ENCODE measurements at regions not wholly inside any gene's neighbourhood (a gene's known extent, or its start where the extent isn't known, plus 50 kb on each side); places are given as distances from the start of the nearest gene placed in this dataset.

- TF ChIP-seq, protein P1, sequence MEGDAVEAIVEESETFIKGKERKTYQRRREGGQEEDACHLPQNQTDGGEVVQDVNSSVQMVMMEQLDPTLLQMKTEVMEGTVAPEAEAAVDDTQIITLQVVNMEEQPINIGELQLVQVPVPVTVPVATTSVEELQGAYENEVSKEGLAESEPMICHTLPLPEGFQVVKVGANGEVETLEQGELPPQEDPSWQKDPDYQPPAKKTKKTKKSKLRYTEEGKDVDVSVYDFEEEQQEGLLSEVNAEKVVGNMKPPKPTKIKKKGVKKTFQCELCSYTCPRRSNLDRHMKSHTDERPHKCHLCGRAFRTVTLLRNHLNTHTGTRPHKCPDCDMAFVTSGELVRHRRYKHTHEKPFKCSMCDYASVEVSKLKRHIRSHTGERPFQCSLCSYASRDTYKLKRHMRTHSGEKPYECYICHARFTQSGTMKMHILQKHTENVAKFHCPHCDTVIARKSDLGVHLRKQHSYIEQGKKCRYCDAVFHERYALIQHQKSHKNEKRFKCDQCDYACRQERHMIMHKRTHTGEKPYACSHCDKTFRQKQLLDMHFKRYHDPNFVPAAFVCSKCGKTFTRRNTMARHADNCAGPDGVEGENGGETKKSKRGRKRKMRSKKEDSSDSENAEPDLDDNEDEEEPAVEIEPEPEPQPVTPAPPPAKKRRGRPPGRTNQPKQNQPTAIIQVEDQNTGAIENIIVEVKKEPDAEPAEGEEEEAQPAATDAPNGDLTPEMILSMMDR (IDR thresholded peaks at IDR 0.05), result no peak
- TF ChIP-seq POLR2AphosphoS5 (IDR thresholded peaks at IDR 0.05) (no peak), POLR2A (IDR thresholded peaks at IDR 0.05) (no peak), EP300 (IDR thresholded peaks at IDR 0.05) (no peak)
Observed at GRCh38 chr10:36764823-36765222, 360.6 kb upstream of the ANKRD30A start.
